22Rv1 (cell line): ENCODE measurements at regions not wholly inside any gene's neighbourhood (a gene's known extent, or its start where the extent isn't known, plus 50 kb on each side); places are given as distances from the start of the nearest gene placed in this dataset.

Source experiments
- H3K27ac ChIP-seq: fragments of 450-650 bp; 2 replicates; pipeline ENCODE4 v1.5.1; 2017
- CTCF ChIP-seq: fragments of 450-650 bp; IDR thresholded peaks from 2 replicates; pipeline ENCODE4 v1.5.1; 2017; ENCODE audit warnings: mild to moderate bottlenecking
- ZFX ChIP-seq: fragments of 450-650 bp; IDR thresholded peaks from 2 replicates; pipeline ENCODE4 v1.6.1; 2017; ENCODE audit warnings: antibody characterized with exemption, borderline replicate concordance

- no peak overlapping the region for H3K27ac ChIP-seq
- no peak for TF ChIP-seq ZFX
- no peak for TF ChIP-seq CTCF
Observed at GRCh38 chr13:106637519-106637918, 69.6 kb upstream of the ARGLU1 start.

GRCh38 chr13:106636492-106636891 is 68.6 kb upstream of the ARGLU1 start:
- H3K27ac ChIP-seq = no peak overlapping the region
- TF ChIP-seq CTCF (no peak), ZFX (no peak)

GRCh38 chr13:106635616-106636015 is 67.7 kb upstream of the ARGLU1 start:
- no peak for TF ChIP-seq ZFX
- TF ChIP-seq CTCF = no peak
- H3K27ac ChIP-seq = no peak overlapping the region

- TF ChIP-seq ZFX (no peak), CTCF (no peak)
- no peak overlapping the region for H3K27ac ChIP-seq
Observed at GRCh38 chr13:106633321-106633720, 65.4 kb upstream of the ARGLU1 start.

- no peak overlapping the region for H3K27ac ChIP-seq
- TF ChIP-seq CTCF = no peak
- TF ChIP-seq ZFX = no peak
Observed at GRCh38 chr13:106630650-106631049, 62.7 kb upstream of the ARGLU1 start.

- no peak for TF ChIP-seq CTCF
- no peak for TF ChIP-seq ZFX
- no peak overlapping the region for H3K27ac ChIP-seq
Observed at GRCh38 chr13:106630162-106630561, 62.2 kb upstream of the ARGLU1 start.

- TF ChIP-seq CTCF (no peak), ZFX (no peak)
- no peak overlapping the region for H3K27ac ChIP-seq
Observed at GRCh38 chr13:106628936-106629659, 61.2 kb upstream of the ARGLU1 start.
